CD4-positive, alpha-beta T cell (primary cell): ENCODE measurements at regions not wholly inside any gene's neighbourhood (a gene's known extent, or its start where the extent isn't known, plus 50 kb on each side); places are given as distances from the start of the nearest gene placed in this dataset.

ENCODE experiments used
- ATAC-seq: fragments of 200-7000 bp; cut with Tn5 transposase; one replicate; pipeline ENCODE4 v1.10.0; 2022; ENCODE audit warnings: mild to moderate bottlenecking; ENCODE audit not compliant: poor library complexity
- CTCF ChIA-PET: fragments of 350-600 bp; sonication (Branson Sonifier 250); formaldehyde crosslinking; loops from one replicate; lab custom pipeline; 2021; ENCODE audit warnings: antibody characterized with exemption, inconsistent platforms; lab: Charles Lee
- POLR2A ChIA-PET: fragments of 350-600 bp; sonication (Branson Sonifier 250); formaldehyde crosslinking; loops from one replicate; lab custom pipeline; 2021; ENCODE audit warnings: antibody characterized with exemption, inconsistent platforms; lab: Charles Lee
- DNase-seq, 14 experiments: peaks; one replicate each; pipeline ENCODE4 v3.0.0-alpha.2; 2013 to 2020; ENCODE audit warnings: mixed read lengths in 2 of 14
- H3K27ac ChIP-seq, 2 donors: one replicate each; pipeline versions ENCODE4 v1.5.1 to v1.7.0; 2013; ENCODE audit warnings: low read length in 2 of 2, low read depth in 1 of 2, mild to moderate bottlenecking in 1 of 2
- H3K27me3 ChIP-seq, 2 experiments: 1 replicate in 1 of 2; 2 replicates in 1 of 2; pipeline versions ENCODE4 v1.6.1 to v1.7.0; 2013; ENCODE audit warnings: low read length in 2 of 2, control low read depth in 1 of 2, mild to moderate bottlenecking in 1 of 2, moderate library complexity in 1 of 2; ENCODE audit not compliant: insufficient read depth in 2 of 2, control insufficient read depth in 1 of 2
- H3K36me3 ChIP-seq: one replicate; pipeline ENCODE4 v1.6.1; 2013; ENCODE audit warnings: low read length, control low read depth; ENCODE audit not compliant: insufficient read depth
- H3K4me1 ChIP-seq: one replicate; pipeline ENCODE4 v1.6.1; 2013; ENCODE audit warnings: low read length, control low read depth; ENCODE audit not compliant: insufficient read depth
- H3K4me3 ChIP-seq: one replicate; pipeline ENCODE4 v1.5.1; 2013; ENCODE audit warnings: mild to moderate bottlenecking, low read length, moderate library complexity
- H3K9me3 ChIP-seq, 2 experiments: 1 replicate in 1 of 2; 2 replicates in 1 of 2; pipeline versions ENCODE4 v1.6.1 to v1.7.0; 2013; ENCODE audit warnings: low read length in 2 of 2, mild to moderate bottlenecking in 2 of 2, control low read depth in 1 of 2, moderate library complexity in 1 of 2; ENCODE audit not compliant: control insufficient read depth in 1 of 2, insufficient read depth in 1 of 2
- H3K27ac Mint-ChIP-seq: one replicate; pipeline ENCODE4 v1.8.0; 2020; ENCODE audit warnings: mixed read lengths
- H3K27me3 Mint-ChIP-seq: one replicate; pipeline ENCODE4 v1.8.0; 2021; ENCODE audit warnings: mixed read lengths
- H3K36me3 Mint-ChIP-seq: one replicate; pipeline ENCODE4 v1.8.0; 2021; ENCODE audit warnings: low read depth, mixed read lengths
- H3K4me1 Mint-ChIP-seq: one replicate; pipeline ENCODE4 v1.8.0; 2021; ENCODE audit warnings: low read depth, mixed read lengths
- H3K4me3 Mint-ChIP-seq: one replicate; pipeline ENCODE4 v1.8.0; 2020; ENCODE audit warnings: mild to moderate bottlenecking, mixed read lengths
- H3K9me3 Mint-ChIP-seq: one replicate; pipeline ENCODE4 v1.8.0; 2020; ENCODE audit warnings: mixed read lengths
- CTCF ChIP-seq: fragments of 200-600 bp; IDR thresholded peaks from one replicate; pipeline ENCODE4 v1.8.0; 2022; ENCODE audit warnings: antibody characterized with exemption, mild to moderate bottlenecking
- intact Hi-C, 2 experiments: fragments of 100-400 bp; cut with DNase I in 1 of 2; cut with micrococcal nuclease in 1 of 2; formaldehyde crosslinking; loops; one replicate each; pipeline versions ENCODE4 v1.15.1 to v1.9.0; 2023 to 2025; cut with DNase I, micrococcal nuclease

DNA sequence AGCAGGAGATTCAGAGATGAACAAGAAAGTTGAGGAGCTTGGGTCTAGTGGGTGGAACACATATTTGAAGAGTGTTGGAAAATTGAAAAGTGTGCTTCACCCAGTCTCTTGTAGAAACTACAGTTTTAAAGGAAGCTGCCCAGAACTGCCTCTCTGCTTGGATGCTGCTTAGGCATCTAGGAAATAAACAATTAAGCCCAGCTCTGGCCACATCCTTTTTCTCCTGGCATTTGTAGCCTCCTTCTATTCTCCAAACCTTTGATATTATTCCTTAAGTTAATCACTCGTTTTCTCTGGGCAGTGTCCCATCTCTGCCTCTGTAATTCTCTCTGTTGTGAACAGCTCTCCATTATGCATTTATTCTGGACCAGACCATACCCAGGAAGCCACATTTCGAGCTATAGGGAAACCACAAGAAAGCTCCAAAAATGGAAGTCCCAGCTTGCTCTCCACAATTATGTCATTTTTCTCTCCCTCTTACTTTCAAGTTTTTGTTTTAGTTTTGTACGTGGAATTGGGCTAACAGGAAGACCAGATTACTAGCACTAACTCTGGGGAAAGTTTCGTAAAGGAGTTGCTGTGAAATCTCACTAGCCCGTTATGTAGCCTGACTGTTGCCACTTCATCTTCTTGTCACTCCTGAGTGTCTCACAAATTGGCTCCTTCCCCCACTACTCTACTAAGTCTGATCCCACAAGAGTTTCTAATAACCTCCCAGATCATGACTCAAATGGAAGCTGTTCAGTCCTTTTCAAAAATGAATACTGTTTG, 102.2 kb downstream of the NTMT2 start:
- no peak overlapping the region for H3K4me3 Mint-ChIP-seq
- Histone ChIP-seq H3K9me3 (peaks cover 0 to 9% of the 10 kb centered on the region in 2 experiments), H3K36me3 (no peaks in the 10 kb centered on the region), H3K4me3 (no peak overlapping the region), H3K27ac (no peak overlapping the region), H3K4me1 (no peaks in the 10 kb centered on the region), H3K27me3 (no peaks in the 10 kb centered on the region)
- H3K36me3 Mint-ChIP-seq = no peaks in the 10 kb centered on the region
- no peaks in the 10 kb centered on the region for H3K4me1 Mint-ChIP-seq
- no peaks in the 10 kb centered on the region for H3K27me3 Mint-ChIP-seq
- no peak for ATAC-seq
- H3K9me3 Mint-ChIP-seq = no peaks in the 10 kb centered on the region
- ChIA-PET CTCF (no interaction called here), POLR2A (no interaction called here)
- DNase-seq = no peak
- intact Hi-C loops = no loop called here
- H3K27ac Mint-ChIP-seq = no peak overlapping the region
- TF ChIP-seq CTCF = no peak

DNA sequence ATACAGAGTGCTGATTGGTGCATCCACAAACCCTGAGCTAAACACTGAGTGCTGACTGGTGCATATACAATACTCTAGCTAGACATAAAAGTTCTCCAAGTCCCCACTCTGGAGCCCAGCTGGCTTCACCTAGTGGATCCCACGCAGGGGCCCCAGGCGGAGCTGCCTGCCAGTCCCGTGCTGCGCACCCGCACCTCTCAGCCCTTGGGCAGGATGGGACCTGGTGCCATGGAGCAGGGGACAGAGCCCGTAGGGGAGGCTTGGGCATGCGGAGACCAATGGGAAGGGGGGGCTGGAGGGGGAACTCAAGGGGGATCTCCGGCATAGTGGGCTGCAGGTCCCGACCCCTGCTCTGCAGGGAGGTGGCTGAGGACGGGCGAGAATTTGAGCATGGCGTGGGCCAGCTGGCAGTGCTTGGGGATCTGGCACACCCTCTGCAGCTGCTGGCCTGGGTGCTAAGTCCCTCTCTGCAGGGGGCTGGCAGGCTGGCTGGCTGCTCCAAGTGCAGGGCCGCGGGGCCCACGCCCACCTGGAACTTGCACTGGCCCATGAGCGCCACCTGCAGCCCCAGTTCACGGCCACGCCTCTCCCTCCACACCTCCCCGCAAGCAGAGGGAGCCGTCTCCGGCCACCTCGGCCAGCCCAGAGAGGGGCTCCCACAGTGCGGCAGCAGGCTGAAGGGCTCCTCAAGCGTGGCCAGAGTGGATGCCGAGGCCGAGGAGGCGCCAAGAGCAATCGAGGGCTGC, 104.9 kb downstream of the NTMT2 start:
- DNase-seq (no peak), ATAC-seq (no peak)
- intact Hi-C loops = no loop called here
- TF ChIP-seq CTCF = no peak
- H3K4me3 Mint-ChIP-seq = no peak overlapping the region
- ChIA-PET POLR2A (no interaction called here), CTCF (no interaction called here)
- H3K27me3 Mint-ChIP-seq = no peaks in the 10 kb centered on the region
- H3K9me3 ChIP-seq = peaks cover 0 to 9% of the 10 kb centered on the region in 2 experiments
- no peak overlapping the region for H3K27ac ChIP-seq
- H3K4me1 Mint-ChIP-seq = no peaks in the 10 kb centered on the region
- H3K4me1 ChIP-seq = no peaks in the 10 kb centered on the region
- no peak overlapping the region for H3K4me3 ChIP-seq
- no peaks in the 10 kb centered on the region for H3K36me3 ChIP-seq
- H3K27ac Mint-ChIP-seq = no peak overlapping the region
- no peaks in the 10 kb centered on the region for H3K36me3 Mint-ChIP-seq
- H3K9me3 Mint-ChIP-seq = no peaks in the 10 kb centered on the region
- no peaks in the 10 kb centered on the region for H3K27me3 ChIP-seq

- ChIA-PET POLR2A (no interaction called here), CTCF (no interaction called here)
- Histone ChIP-seq H3K36me3 (no peaks in the 10 kb centered on the region), H3K27ac (no peak overlapping the region), H3K9me3 (peaks cover 0 to 12% of the 10 kb centered on the region in 2 experiments), H3K4me1 (no peaks in the 10 kb centered on the region), H3K4me3 (no peak overlapping the region), H3K27me3 (no peaks in the 10 kb centered on the region)
- intact Hi-C loops = loop anchor here in 1 of 2 experiments (1.0 kb wide), 1 partner anchor 24 kb away; no protein-coding TSS in a partner anchor
- Mint-ChIP-seq H3K4me1 (no peaks in the 10 kb centered on the region), H3K36me3 (no peaks in the 10 kb centered on the region), H3K27me3 (no peaks in the 10 kb centered on the region), H3K9me3 (peaks cover 2% of the 10 kb centered on the region), H3K4me3 (no peak overlapping the region), H3K27ac (no peak overlapping the region)
- DNase-seq (no peak), ATAC-seq (no peak)
- no peak for TF ChIP-seq CTCF
These were observed 107.3 kb downstream of the NTMT2 start for GRCh38 chr1:170252851-170253579.
